GM11168 (cell line): ENCODE measurements at regions not wholly inside any gene's neighbourhood (a gene's known extent, or its start where the extent isn't known, plus 50 kb on each side); places are given as distances from the start of the nearest gene placed in this dataset.
"Not testable (repeated sequence)": the region's sequence is repeated elsewhere in the genome, so short reads cannot be mapped to it uniquely, and the experiment has no call there.

Source experiments
- in situ Hi-C: fragments of 300-500 bp; cut with MboI; formaldehyde crosslinking; loops from one replicate; pipeline ENCODE4 v1.12.0; 2022; ENCODE audit warnings: low sequenced_read_pairs; ENCODE audit not compliant: unreplicated experiment

- in situ Hi-C loops = not testable (repeated sequence)
Measured at GRCh38 chr13:18697221-18697620, 484.4 kb downstream of the TUBA3C start.

GRCh38 chr13:18677403-18677802 lies 504.2 kb downstream of the TUBA3C start:
- in situ Hi-C loops = not testable (repeated sequence)

GRCh38 chr13:18675268-18675667 lies 506.4 kb downstream of the TUBA3C start:
- in situ Hi-C loops = not testable (repeated sequence)

- in situ Hi-C loops = not testable (repeated sequence)
Measured at GRCh38 chr13:18673794-18674193, 507.8 kb downstream of the TUBA3C start.

- in situ Hi-C loops = not testable (repeated sequence)
Measured at GRCh38 chr13:18666585-18666984, 515.0 kb downstream of the TUBA3C start.

- in situ Hi-C loops = not testable (repeated sequence)
Measured at GRCh38 chr13:18665716-18666115, 515.9 kb downstream of the TUBA3C start.

GRCh38 chr13:18665124-18665523 lies 516.5 kb downstream of the TUBA3C start:
- in situ Hi-C loops = not testable (repeated sequence)

GRCh38 chr13:18663222-18663621 lies 518.4 kb downstream of the TUBA3C start:
- in situ Hi-C loops = not testable (repeated sequence)

- in situ Hi-C loops = not testable (repeated sequence)
Measured at GRCh38 chr13:18643644-18644172, 537.9 kb downstream of the TUBA3C start.

- in situ Hi-C loops = not testable (repeated sequence)
Measured at GRCh38 chr13:18628928-18629327, 552.7 kb downstream of the TUBA3C start.

- in situ Hi-C loops = no loop called here
Measured at GRCh38 chr13:18628428-18628827, 553.2 kb downstream of the TUBA3C start.

GRCh38 chr13:18624061-18624460 lies 557.6 kb downstream of the TUBA3C start:
- in situ Hi-C loops = not testable (repeated sequence)

- in situ Hi-C loops = not testable (repeated sequence)
Measured at GRCh38 chr13:18618442-18618841, 563.2 kb downstream of the TUBA3C start.

GRCh38 chr13:18610476-18610875 lies 571.1 kb downstream of the TUBA3C start:
- in situ Hi-C loops = not testable (repeated sequence)

GRCh38 chr13:18609371-18609770 lies 572.3 kb downstream of the TUBA3C start:
- in situ Hi-C loops = not testable (repeated sequence)

- in situ Hi-C loops = not testable (repeated sequence)
Measured at GRCh38 chr13:18608851-18609250, 572.8 kb downstream of the TUBA3C start.

GRCh38 chr13:18600366-18600765 lies 581.3 kb downstream of the TUBA3C start:
- in situ Hi-C loops = not testable (repeated sequence)

GRCh38 chr13:18599791-18600211 lies 581.8 kb downstream of the TUBA3C start:
- in situ Hi-C loops = not testable (repeated sequence)

GRCh38 chr13:18598543-18598942 lies 583.1 kb downstream of the TUBA3C start:
- in situ Hi-C loops = not testable (repeated sequence)

GRCh38 chr13:18597940-18598339 lies 583.7 kb downstream of the TUBA3C start:
- in situ Hi-C loops = not testable (repeated sequence)

GRCh38 chr13:18577103-18577502 lies 604.5 kb downstream of the TUBA3C start:
- in situ Hi-C loops = not testable (repeated sequence)

GRCh38 chr13:18567890-18568289 lies 613.7 kb downstream of the TUBA3C start:
- in situ Hi-C loops = not testable (repeated sequence)
